Body of pancreas (tissue), 4 donors: ENCODE measurements at regions not wholly inside any gene's neighbourhood (a gene's known extent, or its start where the extent isn't known, plus 50 kb on each side); places are given as distances from the start of the nearest gene placed in this dataset.

ENCODE experiments used
- ATAC-seq: fragments of 150-250 bp; one replicate; pipeline ENCODE4 v1.9.1; 2016
- DNase-seq, 4 donors: peaks; one replicate each; pipeline ENCODE4 v3.0.0-alpha.2; 2019
- H3K27ac ChIP-seq, 4 donors: fragments of 200-600 bp; sonication (generic); 1 replicate in 3 of 4; 2 replicates in 1 of 4; pipeline versions ENCODE4 v1.5.1 to v1.6.1; 2016 to 2019; ENCODE audit warnings: mild to moderate bottlenecking in 1 of 4, mixed read lengths in 1 of 4, moderate library complexity in 1 of 4
- H3K27me3 ChIP-seq, 2 donors: fragments of 200-600 bp; sonication (generic); one replicate each; pipeline ENCODE4 v1.6.0; 2016; ENCODE audit warnings: mild to moderate bottlenecking in 1 of 2
- H3K36me3 ChIP-seq, 2 donors: fragments of 200-600 bp; sonication (generic); replicated peaks in 1 of 2; 2 replicates each; pipeline ENCODE4 v1.5.1; 2016; ENCODE audit warnings: low read depth in 2 of 2; ENCODE audit not compliant: insufficient read depth in 1 of 2
- H3K4me1 ChIP-seq: fragments of 200-600 bp; sonication (generic); one replicate; pipeline ENCODE4 v1.6.0; 2016
- H3K4me3 ChIP-seq, 2 donors: fragments of 200-600 bp; sonication (generic); 1 replicate in 1 of 2; 2 replicates in 1 of 2; pipeline ENCODE4 v1.5.1; 2016 to 2019
- H3K9me3 ChIP-seq, 3 donors: fragments of 200-600 bp; sonication (generic); 1 replicate in 2 of 3; 2 replicates in 1 of 3; pipeline ENCODE4 v1.5.1; 2016
- CTCF ChIP-seq, 7 experiments: fragments of 450-650 bp in 4 of 7; fragments of 200-600 bp in 3 of 7; sonication (generic) in 3 of 7; IDR thresholded peaks; one replicate each; pipeline ENCODE4 v1.5.1; 2016 to 2019; ENCODE audit warnings: antibody characterized with exemption in 7 of 7
- POLR2A ChIP-seq, 3 donors: fragments of 450-650 bp; IDR thresholded peaks; one replicate each; pipeline ENCODE4 v1.6.1; 2016; ENCODE audit warnings: antibody characterized with exemption in 3 of 3, mild to moderate bottlenecking in 2 of 3
- WGBS, 2 donors: methylation state at CpG; one replicate each; pipeline ENCODE4 v1.1.5; 2017; 5-methylcytosine and 5-hydroxymethylcytosine counted together
- intact Hi-C: fragments of 100-400 bp; cut with DNase I; formaldehyde crosslinking; loops from one replicate; pipeline ENCODE4 v1.15.1; 2023

DNA sequence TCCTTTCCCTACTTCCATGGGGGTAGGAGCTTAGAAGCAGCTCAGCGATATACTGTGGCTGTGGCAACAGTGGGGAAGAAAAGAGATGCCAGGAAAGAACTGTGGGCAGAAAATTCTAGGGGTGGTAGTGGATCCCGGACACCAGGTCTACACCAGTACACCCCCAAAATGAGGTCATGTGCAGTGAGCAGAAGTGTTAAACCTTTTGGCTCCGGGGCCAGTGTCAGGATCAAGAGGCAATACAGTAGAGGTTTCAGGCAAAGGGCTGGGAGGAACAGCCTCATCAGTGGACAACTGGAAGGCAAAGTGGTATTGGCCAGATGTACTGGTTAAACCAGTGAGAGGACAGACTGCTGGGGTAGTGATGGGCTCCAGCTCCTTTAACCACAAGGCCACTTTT lies 163.1 kb upstream of the CCL2 start:
- no peak overlapping the region for H3K4me3 ChIP-seq
- no peaks in the 10 kb centered on the region for H3K9me3 ChIP-seq
- no peaks in the 10 kb centered on the region for H3K27me3 ChIP-seq
- H3K4me1 ChIP-seq: no peaks in the 10 kb centered on the region
- no peak for ATAC-seq
- no peak overlapping the region for H3K27ac ChIP-seq
- TF ChIP-seq CTCF (IDR thresholded peaks at IDR 0.05) (no peak), POLR2A (IDR thresholded peaks at IDR 0.05) (no peak)
- H3K36me3 ChIP-seq: no peaks in the 10 kb centered on the region
- DNase-seq: no peak
- WGBS, 2 donors: 69 to 75% methylated on average over 3 of the region's 3 CpGs
- intact Hi-C loops: no loop called here

DNA sequence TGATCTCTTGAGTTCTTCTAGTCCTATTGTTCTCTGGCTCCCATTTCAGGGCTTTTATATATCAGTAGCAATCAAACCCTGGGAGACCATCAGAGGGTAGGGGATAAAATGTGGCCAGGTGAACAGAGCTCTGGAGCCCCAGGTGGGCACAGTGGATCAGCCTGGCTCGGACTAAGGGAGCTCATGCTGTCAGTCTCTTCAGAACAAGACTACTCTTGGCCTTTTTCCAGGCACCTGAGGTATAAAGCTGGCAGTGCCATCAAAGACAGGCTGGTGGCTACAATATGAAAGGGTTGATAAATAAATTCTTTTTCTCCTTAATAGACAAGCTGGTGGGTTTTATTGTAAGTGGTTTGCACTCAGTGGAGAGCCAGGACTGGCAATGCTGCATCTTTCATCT lies 160.0 kb upstream of the CCL2 start:
- ATAC-seq: no peak
- Histone ChIP-seq H3K9me3 (no peaks in the 10 kb centered on the region), H3K27ac (no peak overlapping the region), H3K4me3 (no peak overlapping the region), H3K36me3 (no peaks in the 10 kb centered on the region), H3K4me1 (no peaks in the 10 kb centered on the region), H3K27me3 (no peaks in the 10 kb centered on the region)
- intact Hi-C loops: no loop called here
- WGBS, 2 donors: 29 to 32% methylated on average over 1 of the region's 1 CpG
- DNase-seq: no peak
- TF ChIP-seq CTCF (IDR thresholded peaks at IDR 0.05) (no peak), POLR2A (IDR thresholded peaks at IDR 0.05) (no peak)

DNA sequence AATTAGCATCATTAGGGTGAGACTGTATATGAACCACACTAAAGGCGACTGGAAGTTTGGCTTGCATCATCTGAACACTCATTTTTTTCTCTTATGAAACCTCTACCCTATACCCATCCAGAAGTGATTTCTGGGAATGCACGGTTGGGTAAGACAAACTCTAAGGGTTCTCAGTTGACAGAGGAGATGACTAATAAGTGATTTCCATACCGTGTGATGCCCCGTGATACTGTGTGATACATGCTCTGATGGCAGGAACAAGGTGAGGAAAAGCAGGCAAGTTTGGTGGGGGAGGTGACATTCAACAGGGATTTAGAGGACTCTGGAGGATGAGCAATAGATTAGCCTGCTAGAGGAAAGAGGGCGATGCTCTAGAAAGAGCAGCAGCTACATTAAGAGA lies 156.4 kb upstream of the CCL2 start:
- intact Hi-C loops: no loop called here
- Histone ChIP-seq H3K9me3 (no peaks in the 10 kb centered on the region), H3K36me3 (no peaks in the 10 kb centered on the region), H3K4me1 (no peaks in the 10 kb centered on the region), H3K27ac (no peak overlapping the region), H3K4me3 (no peak overlapping the region), H3K27me3 (no peaks in the 10 kb centered on the region)
- no peak for TF ChIP-seq POLR2A (IDR thresholded peaks at IDR 0.05)
- no peak for TF ChIP-seq CTCF (IDR thresholded peaks at IDR 0.05)
- DNase-seq (no peak), ATAC-seq (no peak)
- WGBS, 2 donors: 52 to 56% methylated on average over 5 of the region's 5 CpGs

GRCh38 chr17:34099859-34100515 lies 155.1 kb upstream of the CCL2 start:
- H3K27ac ChIP-seq: no peak overlapping the region
- H3K4me3 ChIP-seq: no peak overlapping the region
- H3K27me3 ChIP-seq: no peaks in the 10 kb centered on the region
- intact Hi-C loops: no loop called here
- no peaks in the 10 kb centered on the region for H3K4me1 ChIP-seq
- H3K9me3 ChIP-seq: no peaks in the 10 kb centered on the region
- WGBS, 2 donors: 51 to 52% methylated on average over 8 of the region's 8 CpGs
- no peak for ATAC-seq
- TF ChIP-seq POLR2A (IDR thresholded peaks at IDR 0.05): no peak
- no peak for TF ChIP-seq CTCF (IDR thresholded peaks at IDR 0.05)
- no peak for DNase-seq
- H3K36me3 ChIP-seq: no peaks in the 10 kb centered on the region

DNA sequence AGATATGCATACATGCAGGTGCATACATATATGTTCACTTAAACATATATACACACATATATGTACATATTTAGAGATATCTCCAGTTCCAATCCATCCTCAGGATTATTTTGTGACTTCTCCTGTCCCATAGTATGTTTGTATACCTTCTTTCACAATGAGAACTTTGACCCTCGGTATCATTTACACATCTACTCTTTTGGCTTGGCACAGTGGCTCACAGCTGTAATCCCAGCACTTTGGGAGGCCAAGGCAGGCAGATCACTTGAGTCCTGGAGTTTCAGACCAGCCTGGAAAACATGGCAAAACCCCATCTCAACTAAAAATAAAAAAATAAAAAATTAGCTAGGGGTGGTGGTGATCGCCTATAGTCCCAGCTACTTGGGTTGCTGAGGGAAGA lies 148.1 kb upstream of the CCL2 start:
- Histone ChIP-seq H3K27ac (no peak overlapping the region), H3K4me1 (no peaks in the 10 kb centered on the region), H3K27me3 (no peaks in the 10 kb centered on the region), H3K9me3 (no peaks in the 10 kb centered on the region), H3K4me3 (no peak overlapping the region), H3K36me3 (no peaks in the 10 kb centered on the region)
- ATAC-seq: no peak
- DNase-seq: no peak
- 72 to 77% methylated on average over 2 of the region's 2 CpGs for WGBS, 2 donors
- intact Hi-C loops: no loop called here
- TF ChIP-seq CTCF (IDR thresholded peaks at IDR 0.05) (no peak), POLR2A (IDR thresholded peaks at IDR 0.05) (no peak)
